SIG-M5 treated with dmso at 0.1 percent for 504 hours (cell line): ENCODE measurements at regions not wholly inside any gene's neighbourhood (a gene's known extent, or its start where the extent isn't known, plus 50 kb on each side); places are given as distances from the start of the nearest gene placed in this dataset.
"Not testable (repeated sequence)": the region's sequence is repeated elsewhere in the genome, so short reads cannot be mapped to it uniquely, and the experiment has no call there.

ENCODE experiments used
- DNase-seq: peaks from one replicate; lab custom pipeline; 2025; ENCODE audit not compliant: unreplicated experiment; lab: John Stamatoyannopoulos, UW

GRCh38 chr15:38930851-38931572 lies 366.4 kb upstream of the RASGRP1 start:
- no peak for DNase-seq

GRCh38 chr15:38941399-38941953 lies 376.9 kb upstream of the RASGRP1 start:
- no peak for DNase-seq

- DNase-seq = no peak
Measured at GRCh38 chr15:38944536-38944935, 379.9 kb upstream of the RASGRP1 start.

- DNase-seq = no peak
Measured at GRCh38 chr15:38945551-38946298, 381.1 kb upstream of the RASGRP1 start.

GRCh38 chr15:38954090-38954489 lies 389.5 kb upstream of the RASGRP1 start:
- DNase-seq = no peak

- DNase-seq = no peak
Measured at GRCh38 chr15:38961456-38961855, 396.8 kb upstream of the RASGRP1 start.

GRCh38 chr15:38961931-38962330 lies 397.3 kb upstream of the RASGRP1 start:
- DNase-seq = no peak

GRCh38 chr15:38972831-38973230 lies 408.2 kb upstream of the RASGRP1 start:
- no peak for DNase-seq

GRCh38 chr15:38975282-38975990 lies 410.8 kb upstream of the RASGRP1 start:
- no peak for DNase-seq

GRCh38 chr15:38991126-38991525 lies 426.5 kb upstream of the RASGRP1 start:
- peak; percentile 0 for DNase-seq

GRCh38 chr15:38991701-38992100 lies 427.1 kb upstream of the RASGRP1 start:
- DNase-seq = no peak

GRCh38 chr15:38992506-38992905 lies 427.9 kb upstream of the RASGRP1 start:
- no peak for DNase-seq

GRCh38 chr15:38992930-38993329 lies 428.3 kb upstream of the RASGRP1 start:
- no peak for DNase-seq

GRCh38 chr15:38994310-38994709 lies 429.7 kb upstream of the RASGRP1 start:
- DNase-seq = no peak

GRCh38 chr15:38996111-38996631 lies 431.6 kb upstream of the RASGRP1 start:
- no peak for DNase-seq

GRCh38 chr15:38997841-38998240 lies 433.2 kb upstream of the RASGRP1 start:
- DNase-seq = no peak

- DNase-seq = no peak
Measured at GRCh38 chr15:39000008-39000734, 435.6 kb upstream of the RASGRP1 start.

- DNase-seq = no peak
Measured at GRCh38 chr15:39009740-39010139, 445.1 kb upstream of the RASGRP1 start.

- not testable (repeated sequence) for DNase-seq
Measured at GRCh38 chr15:39011066-39011465, 446.5 kb upstream of the RASGRP1 start.

GRCh38 chr15:39013262-39013661 lies 448.6 kb upstream of the RASGRP1 start:
- DNase-seq = no peak

GRCh38 chr15:39014682-39015081 lies 450.1 kb upstream of the RASGRP1 start:
- no peak for DNase-seq
